Fibroblast of skin of left biceps (primary cell): ENCODE measurements at regions not wholly inside any gene's neighbourhood (a gene's known extent, or its start where the extent isn't known, plus 50 kb on each side); places are given as distances from the start of the nearest gene placed in this dataset.

Experiments
- DNase-seq, 2 experiments: peaks; one replicate each; pipeline ENCODE4 v3.0.0-alpha.2; 2013; ENCODE audit warnings: low read depth in 2 of 2

- no peak for DNase-seq
Observed at GRCh38 chr3:180534828-180535227, 67.1 kb upstream of the TTC14 start.

DNA sequence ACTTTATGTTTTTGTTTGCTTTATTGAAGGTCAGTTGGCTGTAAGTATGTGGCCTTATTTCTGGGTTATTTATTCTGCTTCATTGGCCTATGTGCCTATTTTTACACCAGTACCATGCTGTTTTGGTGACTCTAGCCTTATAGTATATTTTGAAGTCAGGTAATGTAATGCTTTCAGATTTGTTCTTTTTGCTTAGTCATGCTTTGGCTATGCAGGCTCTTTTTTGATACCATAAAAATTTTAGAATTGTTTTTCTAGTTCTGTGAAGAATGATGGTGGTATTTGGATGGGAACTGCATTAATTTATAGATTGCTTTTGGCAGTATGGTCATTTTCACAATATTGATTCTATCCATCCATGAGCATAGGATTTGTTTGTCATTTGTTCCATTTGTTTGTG lies 63.5 kb upstream of the TTC14 start:
- no peak for DNase-seq

- no peak for DNase-seq
Observed at GRCh38 chr3:180543877-180544276, 58.1 kb upstream of the TTC14 start.

GRCh38 chr3:180546863-180547262 lies 55.1 kb upstream of the TTC14 start:
- DNase-seq = no peak

DNA sequence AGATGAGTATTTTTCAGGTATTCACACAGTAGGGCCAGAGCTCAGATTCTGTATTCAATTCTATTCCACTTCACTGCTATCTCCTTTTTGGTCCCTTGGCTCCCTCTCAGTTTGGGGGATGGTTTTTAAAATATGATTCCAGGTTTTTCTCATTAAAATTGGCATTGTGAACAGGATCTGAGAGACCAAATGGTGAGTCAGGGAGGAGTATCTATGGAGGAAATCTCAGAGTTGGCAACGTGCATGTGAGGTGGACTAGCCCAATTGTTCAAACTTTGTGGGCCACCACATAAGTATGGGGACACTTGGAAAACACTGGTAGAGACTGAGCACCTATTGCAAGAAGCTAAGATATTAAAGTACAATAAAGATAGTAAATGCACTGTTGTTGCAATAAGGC lies 53.9 kb upstream of the TTC14 start:
- DNase-seq = no peak
